Gastrocnemius medialis (tissue), 4 donors: ENCODE measurements at regions not wholly inside any gene's neighbourhood (a gene's known extent, or its start where the extent isn't known, plus 50 kb on each side); places are given as distances from the start of the nearest gene placed in this dataset.

Source experiments
- ATAC-seq, 2 donors: fragments of 150-250 bp; one replicate each; pipeline ENCODE4 v1.9.1; 2016
- DNase-seq, 2 donors: peaks; one replicate each; pipeline ENCODE4 v3.0.0-alpha.2; 2019
- H3K27ac ChIP-seq, 4 donors: fragments of 200-600 bp; sonication (generic); 1 replicate in 1 of 4; 2 replicates in 3 of 4; pipeline ENCODE4 v1.5.1; 2016 to 2018; ENCODE audit warnings: mild to moderate bottlenecking in 2 of 4, moderate library complexity in 1 of 4
- H3K27me3 ChIP-seq, 3 donors: fragments of 200-600 bp; sonication (generic) in 2 of 3; 1 replicate in 1 of 3; 2 replicates in 2 of 3; pipeline versions ENCODE4 v1.5.1 to v1.6.0; 2016 to 2019; ENCODE audit warnings: mild to moderate bottlenecking in 1 of 3, moderate library complexity in 1 of 3
- H3K36me3 ChIP-seq, 2 donors: fragments of 200-600 bp; sonication (generic) in 1 of 2; one replicate each; pipeline ENCODE4 v1.5.1; 2017 to 2018
- H3K4me1 ChIP-seq, 2 donors: fragments of 200-600 bp; sonication (generic) in 1 of 2; one replicate each; pipeline ENCODE4 v1.5.1; 2016 to 2017; ENCODE audit warnings: mild to moderate bottlenecking in 2 of 2
- H3K4me3 ChIP-seq, 4 donors: fragments of 200-600 bp; sonication (generic) in 3 of 4; 1 replicate in 1 of 4; 2 replicates in 3 of 4; pipeline ENCODE4 v1.5.1; 2016 to 2019; ENCODE audit warnings: mild to moderate bottlenecking in 2 of 4
- H3K9me3 ChIP-seq, 3 donors: fragments of 200-600 bp; sonication (generic) in 2 of 3; 1 replicate in 1 of 3; 2 replicates in 2 of 3; pipeline ENCODE4 v1.5.1; 2016 to 2019
- POLR2A ChIP-seq, 2 donors: fragments of 450-650 bp; IDR thresholded peaks; one replicate each; pipeline ENCODE4 v1.6.1; 2017; ENCODE audit warnings: antibody characterized with exemption in 2 of 2, mild to moderate bottlenecking in 2 of 2, moderate library complexity in 2 of 2
- in situ Hi-C, 4 donors: fragments of 200-750 bp; cut with MboI; loops; one replicate each; pipeline versions ENCODE4 v1.15.0 to v1.8.0; 2017; ENCODE audit warnings: low sequenced_read_pairs in 4 of 4
- intact Hi-C: fragments of 100-400 bp; cut with DNase I; formaldehyde crosslinking; loops from one replicate; pipeline ENCODE4 v1.15.1; 2023; ENCODE audit warnings: low total_unique reads
- TF ChIP-seq, protein P1 (sequence below), 5 experiments: fragments of 450-650 bp in 3 of 5; fragments of 200-600 bp in 2 of 5; sonication (generic) in 2 of 5; IDR thresholded peaks in 4 of 5; conservative IDR thresholded peaks in 1 of 5; 1 replicate in 4 of 5; 2 replicates in 1 of 5; pipeline ENCODE4 v1.5.1; 2016 to 2019; ENCODE audit warnings: antibody characterized with exemption in 5 of 5, mild to moderate bottlenecking in 3 of 5, moderate library complexity in 3 of 5

DNA sequence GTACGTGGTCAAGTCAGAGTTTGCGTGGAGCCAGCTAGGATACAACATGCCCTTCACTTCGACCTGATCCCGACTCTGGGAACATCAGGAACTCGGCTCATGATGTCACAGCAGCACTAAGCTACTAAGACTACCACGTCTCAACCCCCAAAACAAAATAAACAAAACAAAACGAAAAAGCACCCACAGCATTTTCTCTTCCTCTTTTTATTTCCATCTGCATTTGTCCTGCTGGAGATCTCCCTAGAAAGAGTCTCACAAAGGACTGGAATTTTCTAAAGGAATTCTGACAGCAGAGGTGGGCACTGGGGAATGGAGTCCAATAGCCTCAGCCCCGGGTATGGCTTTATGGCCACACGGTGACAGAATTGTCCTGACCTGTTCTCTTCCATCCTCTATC lies 196.6 kb downstream of the SALL1 start:
- in situ Hi-C loops (no loop called here), intact Hi-C loops (no loop called here)
- no peak for ATAC-seq

DNA sequence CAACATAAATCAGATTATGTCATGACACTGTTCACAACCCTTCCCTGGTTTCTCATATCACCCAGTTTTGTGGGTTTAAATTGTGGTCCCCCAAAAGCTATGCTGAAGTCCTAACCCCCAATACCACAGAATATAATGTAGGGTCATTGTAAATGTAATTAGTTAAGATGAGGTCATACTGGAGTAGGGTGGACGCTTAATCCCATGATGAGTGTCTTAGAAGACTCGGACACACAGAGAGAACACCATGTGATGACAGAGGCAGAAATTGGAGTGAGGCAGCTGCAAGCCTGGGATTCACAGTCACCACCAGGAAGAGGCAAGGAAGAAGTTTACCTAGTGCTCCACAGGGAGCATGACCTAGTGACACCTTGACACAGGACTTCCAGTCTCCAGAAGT lies 197.8 kb downstream of the SALL1 start:
- in situ Hi-C loops (no loop called here), intact Hi-C loops (no loop called here)
- Histone ChIP-seq H3K36me3 (no peaks in the 10 kb centered on the region), H3K4me3 (no peak overlapping the region), H3K27ac (no peak overlapping the region), H3K9me3 (no peaks in the 10 kb centered on the region), H3K4me1 (no peaks in the 10 kb centered on the region), H3K27me3 (no peaks in the 10 kb centered on the region)
- DNase-seq = no peak
- ATAC-seq = no peak
- TF ChIP-seq POLR2A (IDR thresholded peaks at IDR 0.05) = no peak

More for the DNA sequence above, 196.6 kb downstream of the SALL1 start:
- DNase-seq = no peak
- no peak overlapping the region for H3K27ac ChIP-seq
- H3K4me3 ChIP-seq = no peak overlapping the region
- no peaks in the 10 kb centered on the region for H3K4me1 ChIP-seq
- TF ChIP-seq, protein P1, sequence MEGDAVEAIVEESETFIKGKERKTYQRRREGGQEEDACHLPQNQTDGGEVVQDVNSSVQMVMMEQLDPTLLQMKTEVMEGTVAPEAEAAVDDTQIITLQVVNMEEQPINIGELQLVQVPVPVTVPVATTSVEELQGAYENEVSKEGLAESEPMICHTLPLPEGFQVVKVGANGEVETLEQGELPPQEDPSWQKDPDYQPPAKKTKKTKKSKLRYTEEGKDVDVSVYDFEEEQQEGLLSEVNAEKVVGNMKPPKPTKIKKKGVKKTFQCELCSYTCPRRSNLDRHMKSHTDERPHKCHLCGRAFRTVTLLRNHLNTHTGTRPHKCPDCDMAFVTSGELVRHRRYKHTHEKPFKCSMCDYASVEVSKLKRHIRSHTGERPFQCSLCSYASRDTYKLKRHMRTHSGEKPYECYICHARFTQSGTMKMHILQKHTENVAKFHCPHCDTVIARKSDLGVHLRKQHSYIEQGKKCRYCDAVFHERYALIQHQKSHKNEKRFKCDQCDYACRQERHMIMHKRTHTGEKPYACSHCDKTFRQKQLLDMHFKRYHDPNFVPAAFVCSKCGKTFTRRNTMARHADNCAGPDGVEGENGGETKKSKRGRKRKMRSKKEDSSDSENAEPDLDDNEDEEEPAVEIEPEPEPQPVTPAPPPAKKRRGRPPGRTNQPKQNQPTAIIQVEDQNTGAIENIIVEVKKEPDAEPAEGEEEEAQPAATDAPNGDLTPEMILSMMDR (IDR thresholded peaks at IDR 0.05 in 4 of 5, conservative IDR thresholded peaks at IDR 0.05 in 1 of 5) = no peak
- TF ChIP-seq POLR2A (IDR thresholded peaks at IDR 0.05) = no peak
- no peaks in the 10 kb centered on the region for H3K9me3 ChIP-seq
- no peaks in the 10 kb centered on the region for H3K36me3 ChIP-seq
- H3K27me3 ChIP-seq = no peaks in the 10 kb centered on the region

DNA sequence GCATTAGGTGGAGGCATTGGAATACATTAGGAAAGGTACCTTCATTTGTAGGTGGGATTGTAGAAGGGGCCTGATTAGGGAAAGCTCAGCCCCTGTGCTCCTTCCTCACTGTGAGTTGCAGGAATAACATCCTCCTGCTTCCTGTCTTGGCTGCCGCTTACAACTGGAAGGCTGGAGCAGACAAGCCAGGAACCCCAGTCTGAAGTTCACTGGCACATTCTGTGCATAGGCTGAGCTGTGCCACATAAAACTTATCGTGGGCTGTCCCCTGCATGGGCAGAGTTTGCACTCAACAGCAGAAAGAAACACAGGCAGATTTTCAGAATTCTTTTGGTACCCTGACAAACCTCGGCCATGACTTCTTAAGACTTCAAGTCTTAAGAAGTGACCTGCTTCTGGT lies 200.1 kb downstream of the SALL1 start:
- no peaks in the 10 kb centered on the region for H3K9me3 ChIP-seq
- in situ Hi-C loops = no loop called here
- no peak overlapping the region for H3K4me3 ChIP-seq
- H3K27me3 ChIP-seq = no peaks in the 10 kb centered on the region
- TF ChIP-seq, protein P1 (IDR thresholded peaks at IDR 0.05 in 4 of 5, conservative IDR thresholded peaks at IDR 0.05 in 1 of 5) = no peak
- no peak for TF ChIP-seq POLR2A (IDR thresholded peaks at IDR 0.05)
- no peaks in the 10 kb centered on the region for H3K36me3 ChIP-seq
- intact Hi-C loops = no loop called here
- no peaks in the 10 kb centered on the region for H3K4me1 ChIP-seq
- DNase-seq (no peak), ATAC-seq (no peak)
- H3K27ac ChIP-seq = no peak overlapping the region

DNA sequence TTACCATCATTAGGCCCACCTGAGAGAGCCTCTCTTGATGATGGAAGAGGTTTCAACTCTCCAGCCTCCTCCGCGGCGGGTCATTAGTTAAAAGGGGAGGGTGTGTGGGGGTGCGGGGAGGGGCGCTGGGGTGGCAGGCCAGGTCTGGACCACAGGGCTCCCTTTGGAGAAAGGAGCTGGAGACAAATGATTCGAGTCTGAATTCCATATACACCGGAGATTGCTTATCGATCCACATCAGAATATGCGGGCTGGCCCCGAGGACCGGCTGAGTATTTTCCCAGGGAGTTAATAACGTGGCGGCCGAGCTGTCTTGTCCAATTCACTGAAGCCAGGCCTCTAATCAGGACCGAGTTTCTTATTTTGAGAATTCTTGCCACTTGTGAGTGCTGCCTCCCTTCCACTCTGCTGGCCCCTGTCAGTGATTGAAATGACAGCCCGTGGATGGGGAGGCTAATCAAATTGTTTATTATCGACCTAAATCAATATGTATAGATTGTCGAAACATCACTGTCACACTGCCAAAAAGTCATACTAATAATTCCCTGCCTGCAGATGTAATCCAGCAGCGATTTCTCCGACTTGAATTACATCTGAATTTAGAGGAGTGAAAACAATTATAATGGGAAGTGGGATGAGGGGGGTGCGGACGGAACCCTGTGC lies 202.7 kb downstream of the SALL1 start:
- in situ Hi-C loops = no loop called here
- no peak for ATAC-seq
- H3K27ac ChIP-seq = no peak overlapping the region

DNA sequence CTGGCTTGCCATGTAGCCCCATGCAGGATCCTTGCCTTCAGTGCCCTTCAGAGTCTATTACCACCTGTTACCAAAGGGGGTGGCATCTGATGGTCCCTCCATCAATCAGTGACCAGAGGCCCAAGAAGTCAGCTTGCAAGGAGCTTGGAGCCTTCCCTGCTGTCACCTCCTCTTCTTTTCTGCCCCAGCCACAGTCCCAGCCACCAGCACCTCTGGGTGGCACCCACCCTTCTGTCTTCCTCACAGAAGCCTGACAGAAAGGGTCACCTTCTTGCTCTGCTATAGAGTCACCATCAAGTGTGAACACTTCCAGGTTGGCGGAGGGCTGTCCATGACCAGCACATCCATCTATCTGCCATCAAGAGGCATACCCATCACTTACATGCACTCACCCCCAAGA lies 203.2 kb downstream of the SALL1 start:
- Histone ChIP-seq H3K4me3 (no peak overlapping the region), H3K4me1 (no peaks in the 10 kb centered on the region), H3K36me3 (no peaks in the 10 kb centered on the region), H3K27ac (no peak overlapping the region), H3K9me3 (no peaks in the 10 kb centered on the region), H3K27me3 (no peaks in the 10 kb centered on the region)
- DNase-seq = no peak
- TF ChIP-seq, protein P1 (IDR thresholded peaks at IDR 0.05 in 4 of 5, conservative IDR thresholded peaks at IDR 0.05 in 1 of 5) = no peak
- TF ChIP-seq POLR2A (IDR thresholded peaks at IDR 0.05) = no peak
- in situ Hi-C loops = no loop called here
- intact Hi-C loops = no loop called here
- no peak for ATAC-seq

More for the DNA sequence above, 202.7 kb downstream of the SALL1 start:
- H3K4me1 ChIP-seq = no peaks in the 10 kb centered on the region
- no peak for DNase-seq
- H3K27me3 ChIP-seq = no peaks in the 10 kb centered on the region
- H3K36me3 ChIP-seq = no peaks in the 10 kb centered on the region
- H3K4me3 ChIP-seq = no peak overlapping the region
- no peak for TF ChIP-seq POLR2A (IDR thresholded peaks at IDR 0.05)
- TF ChIP-seq, protein P1 (IDR thresholded peaks at IDR 0.05 in 4 of 5, conservative IDR thresholded peaks at IDR 0.05 in 1 of 5) = no peak
- intact Hi-C loops = no loop called here
- H3K9me3 ChIP-seq = no peaks in the 10 kb centered on the region
